Activated CD4-positive, alpha-beta T cell treated with anti-CD3 and anti-CD28 coated beads for 24 hours (primary cell): ENCODE measurements at regions not wholly inside any gene's neighbourhood (a gene's known extent, or its start where the extent isn't known, plus 50 kb on each side); places are given as distances from the start of the nearest gene placed in this dataset.
"Not testable (repeated sequence)": the region's sequence is repeated elsewhere in the genome, so short reads cannot be mapped to it uniquely, and the experiment has no call there.

Experiments
- DNase-seq, 2 donors: peaks; one replicate each; pipeline ENCODE4 v3.0.0-alpha.2; 2020; ENCODE audit warnings: low read depth in 2 of 2

GRCh38 chr12:25384038-25384892 is 133.5 kb upstream of the KRAS start:
- no peak for DNase-seq

- no peak for DNase-seq
Measured at GRCh38 chr12:25382311-25383106, 131.8 kb upstream of the KRAS start.

GRCh38 chr12:25377469-25378177 is 126.9 kb upstream of the KRAS start:
- DNase-seq, result peak in 1 of 2 donors; percentile 0

GRCh38 chr12:25376985-25377384 is 126.3 kb upstream of the KRAS start:
- DNase-seq, result no peak

- DNase-seq, result no peak
Measured at GRCh38 chr12:25376407-25376806, 125.7 kb upstream of the KRAS start.

- DNase-seq, result no peak
Measured at GRCh38 chr12:25372969-25373817, 122.5 kb upstream of the KRAS start.

- DNase-seq, result no peak
Measured at GRCh38 chr12:25372002-25372401, 121.3 kb upstream of the KRAS start.

- no peak for DNase-seq
Measured at GRCh38 chr12:25368557-25368956, 117.8 kb upstream of the KRAS start.

- DNase-seq, result no peak
Measured at GRCh38 chr12:25366122-25366521, 115.4 kb upstream of the KRAS start.

- no peak for DNase-seq
Measured at GRCh38 chr12:25365340-25365730, 114.6 kb upstream of the KRAS start.

GRCh38 chr12:25364529-25365339 is 114.0 kb upstream of the KRAS start:
- peak; percentile 46 to 49 for DNase-seq

GRCh38 chr12:25362646-25363045 is 111.9 kb upstream of the KRAS start:
- no peak for DNase-seq

GRCh38 chr12:25361511-25361910 is 110.8 kb upstream of the KRAS start:
- DNase-seq, result no peak

- DNase-seq, result no peak
Measured at GRCh38 chr12:25357595-25357994, 106.9 kb upstream of the KRAS start.

- not testable (repeated sequence) for DNase-seq
Measured at GRCh38 chr12:25352942-25353341, 102.2 kb upstream of the KRAS start.

- no peak for DNase-seq
Measured at GRCh38 chr12:25352083-25352918, 101.6 kb upstream of the KRAS start.

- no peak for DNase-seq
Measured at GRCh38 chr12:25348593-25348895, 97.8 kb upstream of the KRAS start.

- no peak for DNase-seq
Measured at GRCh38 chr12:25347716-25348592, 97.2 kb upstream of the KRAS start.

GRCh38 chr12:25341877-25342276 is 91.1 kb upstream of the KRAS start:
- DNase-seq, result not testable (repeated sequence)
